Chondrocyte (in vitro differentiated cells): ENCODE measurements at regions not wholly inside any gene's neighbourhood (a gene's known extent, or its start where the extent isn't known, plus 50 kb on each side); places are given as distances from the start of the nearest gene placed in this dataset.

Experiments used
- DNase-seq: peaks from one replicate; pipeline ENCODE4 v3.0.0; 2021; ENCODE audit warnings: mixed read lengths, low spot score
- H3K27ac Mint-ChIP-seq: one replicate; pipeline ENCODE4 v1.8.0; 2021; ENCODE audit warnings: mild to moderate bottlenecking, moderate library complexity, mixed read lengths; ENCODE audit not compliant: unreplicated experiment
- H3K27me3 Mint-ChIP-seq: 2 replicates; pipeline ENCODE4 v1.8.0; 2021; ENCODE audit warnings: low read depth, mixed read lengths
- H3K36me3 Mint-ChIP-seq: 2 replicates; pipeline ENCODE4 v1.8.0; 2021; ENCODE audit warnings: low read depth, mixed read lengths
- H3K4me1 Mint-ChIP-seq: 2 replicates; pipeline ENCODE4 v1.8.0; 2021; ENCODE audit warnings: low read depth, mild to moderate bottlenecking, mixed read lengths
- H3K4me3 Mint-ChIP-seq: one replicate; pipeline ENCODE4 v1.8.0; 2021; ENCODE audit warnings: mild to moderate bottlenecking, moderate library complexity, mixed read lengths; ENCODE audit not compliant: unreplicated experiment
- H3K9me3 Mint-ChIP-seq: 2 replicates; pipeline ENCODE4 v1.8.0; 2021; ENCODE audit warnings: low read depth, mixed read lengths
- CTCF ChIP-seq: fragments of 200-600 bp; sonication (generic); IDR thresholded peaks from 2 replicates; pipeline ENCODE4 v1.5.0; 2021; ENCODE audit warnings: antibody characterized with exemption, mild to moderate bottlenecking, moderate library complexity

- H3K36me3 Mint-ChIP-seq, result no peaks in the 10 kb centered on the region
- no peaks in the 10 kb centered on the region for H3K4me1 Mint-ChIP-seq
- no peak overlapping the region for H3K4me3 Mint-ChIP-seq
- H3K27ac Mint-ChIP-seq, result no peak overlapping the region
- H3K27me3 Mint-ChIP-seq, result no peaks in the 10 kb centered on the region
- no peaks in the 10 kb centered on the region for H3K9me3 Mint-ChIP-seq
- TF ChIP-seq CTCF, result no peak
- no peak for DNase-seq
These were observed 129.1 kb upstream of the ANK3 start for GRCh38 chr10:60518745-60519144.

- Mint-ChIP-seq H3K27me3 (no peaks in the 10 kb centered on the region), H3K9me3 (no peaks in the 10 kb centered on the region), H3K4me3 (no peak overlapping the region), H3K4me1 (no peaks in the 10 kb centered on the region), H3K27ac (no peak overlapping the region), H3K36me3 (no peaks in the 10 kb centered on the region)
- TF ChIP-seq CTCF, result no peak
- no peak for DNase-seq
These were observed 128.1 kb upstream of the ANK3 start for GRCh38 chr10:60517805-60518204.

- H3K36me3 Mint-ChIP-seq, result no peaks in the 10 kb centered on the region
- no peak for TF ChIP-seq CTCF
- H3K27ac Mint-ChIP-seq, result no peak overlapping the region
- peaks cover 17% of the 10 kb centered on the region for H3K4me1 Mint-ChIP-seq
- no peak overlapping the region for H3K4me3 Mint-ChIP-seq
- H3K27me3 Mint-ChIP-seq, result no peaks in the 10 kb centered on the region
- H3K9me3 Mint-ChIP-seq, result no peaks in the 10 kb centered on the region
- no peak for DNase-seq
These were observed 123.6 kb upstream of the ANK3 start for GRCh38 chr10:60513281-60513680.

- no peak for TF ChIP-seq CTCF
- no peak for DNase-seq
- Mint-ChIP-seq H3K4me1 (peaks cover 21% of the 10 kb centered on the region), H3K27ac (no peak overlapping the region), H3K36me3 (no peaks in the 10 kb centered on the region), H3K9me3 (no peaks in the 10 kb centered on the region), H3K27me3 (no peaks in the 10 kb centered on the region), H3K4me3 (no peak overlapping the region)
These were observed 122.0 kb upstream of the ANK3 start for GRCh38 chr10:60511477-60512229.

- peaks cover 21% of the 10 kb centered on the region for H3K4me1 Mint-ChIP-seq
- H3K4me3 Mint-ChIP-seq, result no peak overlapping the region
- no peak overlapping the region for H3K27ac Mint-ChIP-seq
- DNase-seq, result no peak
- no peaks in the 10 kb centered on the region for H3K9me3 Mint-ChIP-seq
- peaks cover 2% of the 10 kb centered on the region for H3K27me3 Mint-ChIP-seq
- no peak for TF ChIP-seq CTCF
- H3K36me3 Mint-ChIP-seq, result no peaks in the 10 kb centered on the region
These were observed 119.2 kb upstream of the ANK3 start for GRCh38 chr10:60508831-60509230.
